Mucosa of rectum (tissue), 2 donors: ENCODE measurements at regions not wholly inside any gene's neighbourhood (a gene's known extent, or its start where the extent isn't known, plus 50 kb on each side); places are given as distances from the start of the nearest gene placed in this dataset.
"Not testable (repeated sequence)": the region's sequence is repeated elsewhere in the genome, so short reads cannot be mapped to it uniquely, and the experiment has no call there.

Experiments
- H3K27ac ChIP-seq, 2 donors: one replicate each; pipeline ENCODE4 v1.7.0; 2013; ENCODE audit warnings: inconsistent platforms in 2 of 2, low read depth in 2 of 2, low read length in 2 of 2
- H3K27me3 ChIP-seq, 2 donors: one replicate each; pipeline ENCODE4 v1.7.0; 2013; ENCODE audit warnings: low read length in 2 of 2; ENCODE audit not compliant: control insufficient read depth in 2 of 2, insufficient read depth in 2 of 2
- H3K36me3 ChIP-seq, 2 donors: one replicate each; pipeline ENCODE4 v1.7.0; 2013; ENCODE audit warnings: low read length in 2 of 2; ENCODE audit not compliant: control insufficient read depth in 2 of 2, insufficient read depth in 2 of 2
- H3K4me1 ChIP-seq, 2 donors: one replicate each; pipeline ENCODE4 v1.7.0; 2013; ENCODE audit warnings: low read length in 2 of 2, mild to moderate bottlenecking in 1 of 2; ENCODE audit not compliant: control insufficient read depth in 2 of 2, insufficient read depth in 2 of 2
- H3K4me3 ChIP-seq, 2 donors: one replicate each; pipeline ENCODE4 v1.7.0; 2013; ENCODE audit warnings: low read length in 2 of 2
- H3K9ac ChIP-seq, 2 donors: one replicate each; pipeline ENCODE4 v1.7.0; 2013; ENCODE audit warnings: low read length in 2 of 2, low read depth in 1 of 2, mild to moderate bottlenecking in 1 of 2
- H3K9me3 ChIP-seq, 2 donors: one replicate each; pipeline ENCODE4 v1.7.0; 2013; ENCODE audit warnings: low read length in 2 of 2; ENCODE audit not compliant: control insufficient read depth in 2 of 2
- donor health status: healthy.
- donor health status: Normal muscosa, but diverticular disease.

DNA sequence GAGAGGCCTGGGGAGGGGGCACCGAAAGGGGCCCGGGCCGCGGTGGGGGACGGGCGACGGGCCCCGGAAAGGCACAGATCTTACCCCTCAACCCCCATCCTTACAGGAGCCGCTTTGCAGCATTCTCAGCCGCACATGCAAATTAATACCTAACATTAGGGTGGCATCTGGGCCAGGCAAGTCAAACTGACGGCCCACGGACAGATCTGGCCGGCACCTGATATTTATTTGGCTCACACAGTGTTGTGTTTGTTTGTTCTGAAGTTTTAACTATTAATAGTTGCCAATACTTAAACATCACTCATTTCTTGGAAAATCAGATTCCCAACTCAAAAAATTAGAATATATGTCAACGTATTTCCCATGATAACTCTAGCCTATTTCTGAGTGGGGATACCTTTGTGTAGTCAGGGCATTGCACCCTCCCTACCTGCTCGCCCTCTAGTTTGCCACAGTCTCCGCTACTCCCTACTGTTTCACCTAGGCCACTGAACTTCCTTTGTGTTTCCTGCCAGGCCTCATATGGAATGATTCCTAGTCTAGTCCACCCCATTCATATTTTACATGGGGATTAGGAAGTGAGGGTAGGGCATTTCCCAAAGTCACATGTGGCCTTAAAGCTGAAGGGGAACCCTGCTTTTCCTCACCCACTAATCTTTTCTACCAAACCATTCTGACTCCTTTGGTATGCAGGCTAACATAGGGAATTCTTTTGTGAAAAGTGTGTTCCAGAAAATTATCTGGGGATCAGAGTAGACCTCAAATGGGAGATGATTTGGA is 71.9 kb upstream of the LARP1 start:
- no peaks in the 10 kb centered on the region for H3K9me3 ChIP-seq
- peak overlapping the region; percentile 75 to 79 for H3K27ac ChIP-seq
- no peaks in the 10 kb centered on the region for H3K27me3 ChIP-seq
- H3K4me3 ChIP-seq: peak overlapping the region; percentile 70 to 72
- H3K36me3 ChIP-seq: no peaks in the 10 kb centered on the region
- peak overlapping the region; percentile 66 to 78 for H3K9ac ChIP-seq
- H3K4me1 ChIP-seq: peaks cover 0 to 6% of the 10 kb centered on the region in 2 donors

DNA sequence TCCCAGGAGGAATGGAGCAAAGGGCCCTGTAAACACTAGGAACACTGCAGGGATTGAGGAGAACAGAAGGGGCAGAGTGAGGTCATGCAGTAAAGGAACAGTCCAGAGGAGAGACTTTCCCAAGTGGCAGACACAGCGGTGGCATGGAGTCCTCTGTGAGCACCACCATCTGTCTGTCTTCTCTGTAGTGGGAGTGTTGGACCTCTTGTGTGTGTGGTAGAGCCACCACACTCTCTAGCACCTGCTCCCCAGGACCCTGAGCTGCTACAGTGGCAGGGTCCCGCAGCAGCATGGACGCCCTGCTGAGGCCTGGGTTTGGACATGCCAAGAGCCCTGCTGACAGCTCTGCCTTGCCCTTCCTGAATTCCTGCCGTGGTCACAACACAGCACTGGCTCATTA is 75.7 kb upstream of the LARP1 start:
- H3K27ac ChIP-seq: no peak overlapping the region
- H3K9ac ChIP-seq: no peak overlapping the region
- H3K4me3 ChIP-seq: no peak overlapping the region
- no peaks in the 10 kb centered on the region for H3K9me3 ChIP-seq
- no peaks in the 10 kb centered on the region for H3K27me3 ChIP-seq
- peaks cover 0 to 6% of the 10 kb centered on the region in 2 donors for H3K4me1 ChIP-seq
- no peaks in the 10 kb centered on the region for H3K36me3 ChIP-seq

DNA sequence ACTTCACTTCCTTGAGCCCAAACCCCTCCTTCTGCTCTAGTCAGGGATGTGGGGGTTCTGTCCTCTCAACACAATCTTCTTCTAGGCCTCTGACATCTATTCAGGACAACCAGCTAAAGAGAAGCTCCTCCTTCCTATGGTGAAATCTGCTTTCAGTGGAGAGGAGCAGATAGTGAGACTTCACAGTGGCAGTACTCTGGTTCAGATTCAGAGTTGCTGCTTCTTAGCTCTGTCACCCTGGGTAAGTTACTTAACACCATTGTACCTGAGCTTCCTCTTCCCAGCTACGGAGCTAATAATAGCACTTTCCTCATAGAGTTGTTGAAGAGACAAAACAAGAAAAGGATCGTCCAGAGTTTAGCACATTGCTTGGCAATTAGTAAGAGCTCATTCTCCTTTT is 77.3 kb upstream of the LARP1 start:
- no peak overlapping the region for H3K27ac ChIP-seq
- no peaks in the 10 kb centered on the region for H3K9me3 ChIP-seq
- no peak overlapping the region for H3K4me3 ChIP-seq
- H3K36me3 ChIP-seq: no peaks in the 10 kb centered on the region
- H3K27me3 ChIP-seq: no peaks in the 10 kb centered on the region
- no peak overlapping the region for H3K9ac ChIP-seq
- H3K4me1 ChIP-seq: no peaks in the 10 kb centered on the region

DNA sequence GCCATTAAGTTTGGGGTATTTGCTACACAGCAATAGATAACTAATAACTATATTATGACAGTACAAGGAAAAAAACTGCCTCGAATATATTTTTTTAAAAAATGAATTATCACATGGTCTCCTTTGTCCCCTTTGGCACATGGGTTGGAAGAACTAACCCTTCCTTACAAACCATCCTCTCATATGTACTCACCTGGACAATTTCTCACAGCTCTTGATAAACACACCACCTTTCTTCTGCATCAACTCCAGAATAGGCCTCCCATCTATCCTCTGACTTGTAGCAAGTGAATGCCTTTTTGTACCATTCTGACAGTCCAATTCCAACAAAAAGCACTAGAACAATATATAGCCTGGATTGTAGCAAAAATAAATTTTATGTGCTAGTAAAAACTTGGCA is 78.7 kb upstream of the LARP1 start:
- H3K27ac ChIP-seq: no peak overlapping the region
- no peaks in the 10 kb centered on the region for H3K9me3 ChIP-seq
- H3K27me3 ChIP-seq: no peaks in the 10 kb centered on the region
- H3K4me1 ChIP-seq: no peaks in the 10 kb centered on the region
- no peak overlapping the region for H3K4me3 ChIP-seq
- H3K9ac ChIP-seq: no peak overlapping the region
- H3K36me3 ChIP-seq: no peaks in the 10 kb centered on the region

DNA sequence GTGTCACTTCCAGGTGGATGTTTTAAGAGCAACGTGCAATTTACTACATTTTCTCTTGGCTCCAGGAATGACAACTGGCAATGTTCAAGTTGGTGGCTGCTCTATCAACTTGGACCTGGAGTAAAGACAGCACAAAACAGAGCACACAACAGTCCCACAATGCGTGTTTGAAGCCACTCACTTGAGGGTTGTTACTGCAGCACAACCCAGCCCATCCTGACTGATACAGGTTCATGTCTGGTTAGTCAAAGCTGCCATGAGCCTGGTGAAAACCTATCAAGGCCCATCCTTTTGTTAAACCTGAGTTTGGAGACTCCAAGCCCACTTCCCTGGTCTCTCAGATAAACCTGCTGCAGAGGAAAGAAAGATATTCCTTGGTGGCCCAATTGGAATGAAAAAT is 81.1 kb upstream of the LARP1 start:
- H3K9me3 ChIP-seq: no peaks in the 10 kb centered on the region
- no peaks in the 10 kb centered on the region for H3K27me3 ChIP-seq
- no peaks in the 10 kb centered on the region for H3K4me1 ChIP-seq
- no peak overlapping the region for H3K9ac ChIP-seq
- H3K27ac ChIP-seq: no peak overlapping the region
- no peaks in the 10 kb centered on the region for H3K36me3 ChIP-seq
- H3K4me3 ChIP-seq: no peak overlapping the region

DNA sequence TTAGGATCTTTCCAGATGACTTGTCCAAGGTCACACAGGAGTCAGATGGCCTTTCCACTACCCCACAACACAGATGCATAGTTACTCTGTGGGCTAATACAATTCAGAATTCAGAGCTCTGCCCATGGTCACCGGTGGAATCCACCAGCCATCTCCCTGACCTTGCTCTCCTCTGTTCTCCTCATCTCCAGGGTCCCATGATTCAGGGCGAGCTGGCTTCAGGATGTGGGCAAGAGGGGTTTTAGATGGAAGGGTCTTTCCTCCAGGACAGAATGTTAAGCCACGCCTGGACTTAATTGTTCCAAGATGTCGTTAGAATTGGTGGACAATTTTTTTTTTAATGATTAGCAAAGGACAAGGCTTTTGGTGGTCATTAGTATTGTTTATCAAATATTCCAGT is 81.7 kb upstream of the LARP1 start:
- Histone ChIP-seq H3K9me3 (no peaks in the 10 kb centered on the region), H3K27ac (no peak overlapping the region), H3K4me1 (no peaks in the 10 kb centered on the region), H3K9ac (no peak overlapping the region), H3K27me3 (no peaks in the 10 kb centered on the region), H3K36me3 (no peaks in the 10 kb centered on the region), H3K4me3 (no peak overlapping the region)

DNA sequence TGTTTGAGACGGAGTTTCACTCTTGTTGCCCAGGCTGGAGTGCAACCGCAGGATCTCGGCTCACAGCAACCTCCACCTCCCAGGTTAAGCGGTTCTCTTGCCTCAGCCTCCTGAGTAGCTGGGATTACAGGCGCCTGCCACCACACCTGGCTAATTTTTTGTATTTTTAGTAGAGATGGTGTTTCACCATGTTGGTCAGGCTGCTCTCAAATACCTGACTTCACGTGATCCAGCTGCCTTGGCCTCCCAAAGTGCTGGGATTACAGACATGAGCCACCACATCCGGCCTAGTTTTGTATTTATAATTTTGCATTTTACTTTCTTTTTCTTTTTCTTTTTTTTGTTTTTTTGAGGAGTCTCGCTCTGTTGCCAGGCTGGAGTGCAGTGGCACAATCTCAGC is 85.3 kb upstream of the LARP1 start:
- H3K4me3 ChIP-seq, H3K9ac ChIP-seq, H3K4me1 ChIP-seq, H3K27ac ChIP-seq, H3K36me3 ChIP-seq, H3K27me3 ChIP-seq, H3K9me3 ChIP-seq: not testable (repeated sequence)

DNA sequence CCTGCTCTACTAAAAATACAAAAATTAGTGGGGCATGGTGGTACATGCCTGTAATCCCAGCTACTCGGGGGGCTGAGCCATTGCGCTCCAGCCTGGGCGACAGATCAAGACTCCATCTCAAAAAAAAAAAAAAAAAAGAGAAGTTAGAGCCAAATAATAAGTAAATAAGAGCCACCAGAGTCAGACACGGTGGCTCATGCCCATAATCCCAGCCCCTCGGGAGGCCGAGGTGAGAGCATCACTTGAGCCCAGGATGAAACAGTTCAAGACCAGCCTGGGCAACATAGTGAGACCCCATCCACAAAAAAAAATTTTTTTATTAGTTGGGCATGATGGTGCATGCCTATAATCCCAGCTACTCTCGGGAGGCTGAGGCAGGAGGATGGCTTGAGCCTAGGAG is 85.8 kb upstream of the LARP1 start:
- no peak overlapping the region for H3K27ac ChIP-seq
- no peak overlapping the region for H3K9ac ChIP-seq
- no peaks in the 10 kb centered on the region for H3K27me3 ChIP-seq
- no peaks in the 10 kb centered on the region for H3K36me3 ChIP-seq
- H3K4me3 ChIP-seq: no peak overlapping the region
- H3K9me3 ChIP-seq: no peaks in the 10 kb centered on the region
- H3K4me1 ChIP-seq: no peaks in the 10 kb centered on the region

DNA sequence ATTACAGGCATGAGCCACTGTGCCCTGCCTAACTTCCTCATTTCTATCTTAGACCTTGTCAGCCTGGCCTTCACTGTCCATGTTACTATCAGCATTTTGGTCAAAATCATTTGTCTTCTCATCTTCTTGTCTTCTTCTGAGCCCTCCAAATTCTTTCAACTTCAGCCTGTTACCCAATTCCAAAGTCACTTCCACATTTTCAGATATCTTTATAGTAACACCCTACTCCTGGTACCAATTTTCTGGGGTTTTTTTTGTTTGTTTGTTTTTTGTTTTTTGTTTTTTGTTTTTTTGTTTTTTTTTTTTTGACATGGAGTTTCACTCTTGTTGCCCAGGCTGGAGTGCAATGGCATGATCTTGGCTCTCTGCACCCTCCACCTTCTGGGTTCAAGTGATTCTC is 90.3 kb upstream of the LARP1 start:
- Histone ChIP-seq H3K36me3 (no peaks in the 10 kb centered on the region), H3K4me3 (no peak overlapping the region), H3K9me3 (no peaks in the 10 kb centered on the region), H3K27me3 (no peaks in the 10 kb centered on the region), H3K4me1 (no peaks in the 10 kb centered on the region), H3K27ac (no peak overlapping the region), H3K9ac (no peak overlapping the region)

DNA sequence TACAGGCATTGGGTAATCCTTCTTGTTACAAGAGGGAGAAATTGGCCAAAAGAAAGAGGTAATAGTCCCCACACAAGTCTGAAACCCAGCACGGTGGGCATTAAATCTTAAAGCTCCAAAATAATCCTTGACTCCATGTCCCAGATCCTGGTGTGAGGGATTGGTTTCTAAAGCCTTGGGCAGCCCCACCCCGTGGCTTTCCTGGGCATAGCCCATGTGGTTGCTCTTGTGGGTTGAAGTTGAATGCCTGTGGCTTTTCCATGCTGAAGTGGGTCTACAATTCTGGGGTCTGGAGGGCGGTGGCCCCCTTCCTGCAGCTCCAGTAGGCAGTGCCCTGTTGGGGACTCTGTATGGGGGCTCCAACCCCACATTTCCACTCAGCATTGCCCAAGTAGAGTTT is 91.8 kb upstream of the LARP1 start:
- Histone ChIP-seq H3K27me3 (no peaks in the 10 kb centered on the region), H3K9me3 (no peaks in the 10 kb centered on the region), H3K27ac (no peak overlapping the region), H3K4me1 (no peaks in the 10 kb centered on the region), H3K36me3 (no peaks in the 10 kb centered on the region), H3K4me3 (no peak overlapping the region), H3K9ac (no peak overlapping the region)
